Activated T-cell treated with anti-CD3 and anti-CD28 coated beads, Interleukin-2, amount 50 U/mL, for 24 hours (primary cell): ENCODE measurements at regions not wholly inside any gene's neighbourhood (a gene's known extent, or its start where the extent isn't known, plus 50 kb on each side); places are given as distances from the start of the nearest gene placed in this dataset.

Experiments
- DNase-seq: peaks from one replicate; pipeline ENCODE4 v3.0.0-alpha.2; 2020
- H3K27ac Mint-ChIP-seq: 2 replicates; pipeline ENCODE4 v1.8.0; 2020; ENCODE audit warnings: mild to moderate bottlenecking, mixed read lengths
- H3K27me3 Mint-ChIP-seq: 2 replicates; pipeline ENCODE4 v1.8.0; 2020; ENCODE audit warnings: mixed read lengths
- H3K36me3 Mint-ChIP-seq: 2 replicates; pipeline ENCODE4 v1.8.0; 2020; ENCODE audit warnings: low read depth, mixed read lengths
- H3K4me1 Mint-ChIP-seq: 2 replicates; pipeline ENCODE4 v1.8.0; 2020; ENCODE audit warnings: low read depth, mixed read lengths
- H3K4me3 Mint-ChIP-seq: 2 replicates; pipeline ENCODE4 v1.8.0; 2020; ENCODE audit warnings: mild to moderate bottlenecking, moderate library complexity, mixed read lengths
- H3K9me3 Mint-ChIP-seq: 2 replicates; pipeline ENCODE4 v1.8.0; 2020; ENCODE audit warnings: mixed read lengths

DNA sequence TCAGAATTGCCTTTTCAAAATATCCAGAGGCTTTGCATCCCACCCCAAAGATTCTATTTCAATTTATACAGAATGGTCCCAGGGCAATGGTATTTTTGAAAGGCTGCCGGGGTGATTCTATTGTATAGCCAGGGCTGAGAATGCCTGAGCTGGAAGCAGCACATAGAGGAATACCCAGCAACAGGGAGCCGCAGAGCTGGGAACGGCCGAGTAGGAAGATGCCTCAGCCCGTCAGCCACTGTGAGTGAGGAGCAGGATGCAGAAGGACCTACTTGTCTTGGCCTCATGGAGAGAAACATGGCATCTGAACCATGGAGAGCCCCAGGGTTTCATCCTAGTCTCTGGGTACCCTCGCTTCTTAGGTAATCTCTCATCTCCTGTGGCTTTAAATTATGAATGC is 170.8 kb upstream of the FHL2 start:
- no peak overlapping the region for H3K4me3 Mint-ChIP-seq
- no peak overlapping the region for H3K27ac Mint-ChIP-seq
- H3K9me3 Mint-ChIP-seq = no peaks in the 10 kb centered on the region
- no peaks in the 10 kb centered on the region for H3K27me3 Mint-ChIP-seq
- no peak for DNase-seq
- no peaks in the 10 kb centered on the region for H3K36me3 Mint-ChIP-seq
- H3K4me1 Mint-ChIP-seq = peaks cover 2% of the 10 kb centered on the region

DNA sequence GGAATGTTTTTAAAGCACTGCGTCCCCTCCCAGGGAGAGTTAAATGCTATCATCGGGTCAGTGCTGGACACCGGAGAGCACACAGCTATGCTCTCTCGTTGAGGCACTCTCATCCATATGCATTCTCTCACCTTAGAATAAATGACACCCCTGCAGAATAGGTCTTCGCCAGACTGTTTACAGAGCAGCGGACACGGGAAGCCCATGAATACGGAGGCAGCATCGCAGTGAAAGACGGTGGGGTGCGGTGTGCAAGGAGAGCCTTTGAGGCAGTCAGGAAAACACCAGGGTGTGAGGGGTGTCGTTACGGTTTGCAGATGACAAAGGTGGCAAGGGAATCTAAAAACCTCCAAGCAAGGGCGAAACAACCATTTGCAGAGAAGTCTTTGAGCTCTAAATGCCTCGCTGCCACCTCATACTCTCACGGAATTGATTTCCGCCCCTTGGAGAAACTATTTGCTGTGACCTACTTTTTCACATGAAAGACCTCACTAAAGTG is 169.2 kb upstream of the FHL2 start:
- no peaks in the 10 kb centered on the region for H3K9me3 Mint-ChIP-seq
- H3K4me3 Mint-ChIP-seq = no peak overlapping the region
- H3K36me3 Mint-ChIP-seq = no peaks in the 10 kb centered on the region
- H3K4me1 Mint-ChIP-seq = peaks cover 2% of the 10 kb centered on the region
- DNase-seq = no peak
- H3K27ac Mint-ChIP-seq = no peak overlapping the region
- H3K27me3 Mint-ChIP-seq = no peaks in the 10 kb centered on the region

DNA sequence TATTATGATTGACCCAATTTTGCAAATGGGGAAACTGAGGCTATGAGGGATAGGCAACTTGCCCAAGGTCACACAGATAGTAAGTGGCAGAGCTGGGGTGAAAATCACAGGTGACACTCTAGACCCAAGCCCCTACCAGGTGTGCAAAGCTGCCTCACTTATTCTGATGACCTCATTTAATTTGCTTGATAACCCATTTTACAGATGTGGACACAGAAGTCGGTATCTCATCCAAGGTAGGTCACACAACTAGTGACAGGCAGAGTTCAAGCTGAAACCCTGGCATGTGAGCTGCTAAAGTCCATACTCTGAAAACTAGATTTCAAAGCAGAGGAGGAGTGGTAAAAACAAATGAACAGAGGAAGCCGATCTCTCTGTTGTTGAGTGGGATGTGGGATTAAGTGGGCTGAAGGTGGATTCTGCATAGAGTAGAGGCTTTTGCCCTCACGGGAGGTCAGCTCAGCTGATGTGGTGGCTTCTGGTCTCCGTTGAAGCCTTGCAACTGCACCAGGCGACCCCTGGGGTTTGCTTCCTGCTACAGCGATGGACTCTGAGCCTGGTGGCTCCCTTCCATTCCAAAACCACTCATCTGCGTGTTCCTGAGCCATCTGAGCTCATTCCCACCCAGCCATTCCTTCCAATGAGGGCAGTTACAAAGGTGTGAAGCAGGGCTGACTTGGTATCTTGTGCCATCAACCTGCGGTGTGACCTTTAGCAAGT is 164.3 kb upstream of the FHL2 start:
- no peak for DNase-seq
- H3K27me3 Mint-ChIP-seq = peaks cover 9% of the 10 kb centered on the region
- no peaks in the 10 kb centered on the region for H3K9me3 Mint-ChIP-seq
- no peak overlapping the region for H3K27ac Mint-ChIP-seq
- H3K4me1 Mint-ChIP-seq = peaks cover 3% of the 10 kb centered on the region
- H3K36me3 Mint-ChIP-seq = no peaks in the 10 kb centered on the region
- no peak overlapping the region for H3K4me3 Mint-ChIP-seq

DNA sequence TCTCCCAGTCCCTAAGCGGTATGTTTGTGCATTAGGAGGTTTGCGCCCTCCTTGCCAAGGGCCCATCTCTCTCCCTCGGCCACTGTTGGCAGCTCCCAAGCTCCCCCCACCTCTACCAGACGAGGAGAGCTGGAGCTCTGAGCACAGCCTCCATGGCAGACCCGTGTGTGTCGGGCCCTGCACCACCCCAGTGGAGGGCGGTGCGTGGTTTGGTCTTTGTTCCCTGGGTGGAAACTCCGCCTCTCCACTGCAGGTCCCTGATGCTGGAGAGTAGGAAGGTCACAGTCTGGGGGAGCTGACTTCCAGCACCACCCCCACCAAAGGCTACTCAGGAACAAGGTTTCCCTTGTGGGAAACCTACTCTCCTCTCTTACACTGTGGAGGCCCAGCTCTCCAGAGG is 162.6 kb upstream of the FHL2 start:
- Mint-ChIP-seq H3K9me3 (no peaks in the 10 kb centered on the region), H3K4me3 (no peak overlapping the region), H3K27me3 (peaks cover 13% of the 10 kb centered on the region), H3K27ac (no peak overlapping the region), H3K4me1 (peaks cover 1% of the 10 kb centered on the region), H3K36me3 (no peaks in the 10 kb centered on the region)
- no peak for DNase-seq

DNA sequence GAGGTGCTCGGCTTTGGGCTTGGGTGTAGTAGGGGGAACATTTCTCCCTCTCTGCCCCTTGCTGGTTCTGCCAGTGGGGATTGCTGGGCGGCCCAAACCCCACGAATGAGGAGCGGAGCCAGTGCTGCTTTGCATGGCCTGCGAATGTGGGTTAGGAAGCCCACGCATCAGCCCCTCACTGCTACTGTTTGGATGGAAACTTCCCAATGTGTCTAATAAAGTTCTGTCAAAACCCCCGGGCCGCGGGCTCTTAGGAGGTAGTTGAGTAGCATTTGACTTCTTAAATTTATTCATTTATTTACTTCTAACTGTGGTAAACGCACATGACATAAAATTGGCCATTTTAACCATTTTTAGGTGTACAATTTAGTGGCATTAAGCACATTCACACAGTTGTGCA is 161.3 kb upstream of the FHL2 start:
- Mint-ChIP-seq H3K36me3 (no peaks in the 10 kb centered on the region), H3K27me3 (peaks cover 13% of the 10 kb centered on the region), H3K9me3 (no peaks in the 10 kb centered on the region), H3K4me1 (peaks cover 1% of the 10 kb centered on the region), H3K4me3 (no peak overlapping the region), H3K27ac (no peak overlapping the region)
- DNase-seq = no peak

DNA sequence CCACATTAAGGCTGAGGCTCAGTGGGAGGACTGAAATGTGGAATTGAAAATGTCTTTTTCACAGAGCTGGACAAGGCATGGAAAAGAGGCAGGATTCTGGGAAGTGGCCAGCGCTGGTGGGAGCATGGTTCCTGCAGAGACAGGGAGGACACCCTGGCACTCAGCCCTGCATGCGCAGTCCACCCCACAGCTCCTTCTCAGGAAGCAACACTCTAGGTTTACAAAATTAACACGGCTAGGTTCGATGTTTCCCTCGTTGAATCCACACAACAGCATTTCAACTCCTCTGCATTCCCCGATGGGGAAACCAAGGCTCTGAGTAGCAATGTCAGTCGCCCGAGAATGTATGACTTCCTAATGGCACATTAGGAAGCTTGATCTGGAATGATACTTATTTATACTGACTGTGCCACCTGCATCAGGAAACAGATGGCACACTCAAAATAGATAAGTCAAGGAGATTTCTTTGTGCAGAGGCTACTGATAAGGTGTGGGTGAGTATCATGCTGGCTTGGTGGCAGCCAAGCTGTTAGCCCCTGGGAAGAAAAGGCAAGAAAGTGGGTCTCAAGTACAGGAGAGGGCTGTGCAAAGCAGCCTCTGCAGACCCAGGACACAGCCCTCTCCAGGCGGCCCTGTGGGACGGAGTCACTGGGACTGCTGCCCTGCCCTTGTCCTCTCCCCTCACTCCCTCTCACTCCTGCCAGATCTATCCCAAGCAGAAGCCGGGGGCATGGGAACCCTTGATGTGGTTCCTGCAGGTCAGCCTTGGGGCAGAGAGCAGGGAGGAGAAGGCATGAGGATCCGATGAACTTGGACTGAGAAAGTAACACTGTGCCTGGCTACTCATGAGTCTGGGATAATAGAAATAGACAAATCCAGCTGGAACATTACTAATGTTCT is 158.4 kb upstream of the FHL2 start:
- Mint-ChIP-seq H3K27me3 (peaks cover 13% of the 10 kb centered on the region), H3K36me3 (no peaks in the 10 kb centered on the region), H3K9me3 (no peaks in the 10 kb centered on the region), H3K27ac (no peak overlapping the region), H3K4me3 (no peak overlapping the region), H3K4me1 (peaks cover 1% of the 10 kb centered on the region)
- DNase-seq = no peak

DNA sequence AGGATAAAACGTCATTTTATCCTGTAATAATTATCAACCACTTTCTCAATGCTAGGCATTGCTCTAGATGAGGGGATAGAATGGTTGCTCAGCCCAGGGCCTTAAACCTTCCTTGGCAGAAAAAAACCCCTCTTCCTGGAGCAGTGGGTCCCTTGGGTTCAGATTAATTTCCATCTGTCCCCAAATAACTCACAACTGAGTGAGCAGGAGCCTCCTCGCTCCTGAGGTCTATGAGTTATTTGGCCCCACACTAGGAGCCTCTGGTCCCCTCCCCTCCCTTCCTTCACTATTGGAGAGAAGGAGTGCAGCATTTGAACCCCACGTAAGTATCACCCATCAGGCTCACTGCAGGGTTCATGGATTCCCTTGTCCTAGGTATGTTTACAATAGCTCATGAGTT is 157.5 kb upstream of the FHL2 start:
- Mint-ChIP-seq H3K27me3 (peaks cover 13% of the 10 kb centered on the region), H3K4me3 (no peak overlapping the region), H3K4me1 (peaks cover 1% of the 10 kb centered on the region), H3K9me3 (no peaks in the 10 kb centered on the region), H3K36me3 (no peaks in the 10 kb centered on the region), H3K27ac (no peak overlapping the region)
- DNase-seq = no peak

DNA sequence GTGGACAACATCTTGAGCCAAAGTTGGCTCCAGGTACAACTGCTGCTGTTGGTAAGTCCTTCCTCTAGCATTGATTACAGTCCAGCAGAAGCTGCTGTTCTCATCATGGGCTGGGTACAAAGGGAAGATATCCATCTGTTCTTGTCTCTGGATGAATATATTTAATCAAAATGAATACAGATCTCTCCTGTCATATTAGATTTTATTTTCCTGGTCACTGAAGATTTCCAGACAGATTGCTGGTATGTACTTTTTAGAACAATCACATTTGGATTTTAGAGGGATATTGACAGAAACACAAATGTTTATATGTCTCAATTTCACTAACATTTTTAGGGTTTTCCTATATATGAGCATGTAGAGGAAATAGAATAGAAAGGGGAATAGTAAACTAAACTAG is 155.4 kb upstream of the FHL2 start:
- H3K4me1 Mint-ChIP-seq = peaks cover under 1% of the 10 kb centered on the region
- no peak overlapping the region for H3K27ac Mint-ChIP-seq
- H3K36me3 Mint-ChIP-seq = no peaks in the 10 kb centered on the region
- no peak for DNase-seq
- no peaks in the 10 kb centered on the region for H3K9me3 Mint-ChIP-seq
- H3K27me3 Mint-ChIP-seq = peaks cover 13% of the 10 kb centered on the region
- H3K4me3 Mint-ChIP-seq = no peak overlapping the region

DNA sequence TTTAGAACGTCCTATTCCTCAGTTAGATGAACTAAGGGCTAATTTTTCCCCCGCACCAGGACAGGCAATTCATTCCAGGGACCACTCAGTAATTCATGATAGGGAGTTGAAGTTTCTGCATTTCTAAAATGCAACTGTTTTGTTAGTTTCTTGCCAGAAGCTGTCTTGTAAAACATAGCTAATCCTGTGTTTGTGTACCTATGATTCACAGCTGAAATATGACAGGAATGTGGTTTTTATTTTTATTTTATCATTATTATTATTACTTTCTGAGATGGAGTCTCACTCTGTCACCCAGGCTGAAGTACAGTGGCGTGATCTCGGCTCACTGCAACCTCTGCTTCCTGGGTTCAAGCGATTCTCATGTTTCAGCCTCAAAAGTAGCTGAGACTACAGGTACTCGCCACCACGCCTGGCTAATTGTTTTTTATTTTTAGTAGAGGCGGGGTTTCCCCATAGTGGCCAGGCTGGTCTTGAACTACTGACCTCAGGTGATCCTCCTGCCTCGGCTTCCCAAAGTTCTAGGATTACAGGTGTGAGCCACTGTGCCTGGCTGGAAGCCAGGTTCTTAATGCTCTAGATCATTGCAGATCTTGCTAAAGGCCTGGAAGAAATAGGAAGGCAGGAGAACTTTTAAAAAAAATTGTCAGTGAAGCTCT is 154.8 kb upstream of the FHL2 start:
- H3K4me3 Mint-ChIP-seq = no peak overlapping the region
- H3K4me1 Mint-ChIP-seq = no peaks in the 10 kb centered on the region
- no peak overlapping the region for H3K27ac Mint-ChIP-seq
- H3K27me3 Mint-ChIP-seq = peaks cover 7% of the 10 kb centered on the region
- H3K36me3 Mint-ChIP-seq = no peaks in the 10 kb centered on the region
- H3K9me3 Mint-ChIP-seq = no peaks in the 10 kb centered on the region
- no peak for DNase-seq

DNA sequence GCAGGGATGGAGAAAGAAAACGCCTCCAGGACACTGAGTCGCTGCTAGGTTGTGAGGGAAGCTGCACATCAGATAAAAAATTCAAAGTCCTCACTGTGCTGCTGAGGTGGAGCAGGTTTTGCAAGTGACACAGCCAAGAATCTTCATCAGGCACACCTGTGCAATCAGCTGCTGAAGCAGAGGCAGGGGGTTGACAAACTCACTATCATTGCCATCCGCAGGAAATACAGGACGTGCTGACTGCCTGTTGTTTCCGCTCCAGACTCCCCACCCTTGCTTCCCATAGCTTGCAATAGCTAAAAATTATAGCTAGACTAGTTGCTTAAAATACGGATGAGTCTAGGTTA is 147.8 kb upstream of the FHL2 start:
- H3K4me3 Mint-ChIP-seq = no peak overlapping the region
- H3K27me3 Mint-ChIP-seq = no peaks in the 10 kb centered on the region
- H3K9me3 Mint-ChIP-seq = no peaks in the 10 kb centered on the region
- peaks cover 14% of the 10 kb centered on the region for H3K4me1 Mint-ChIP-seq
- H3K27ac Mint-ChIP-seq = no peak overlapping the region
- H3K36me3 Mint-ChIP-seq = no peaks in the 10 kb centered on the region
- DNase-seq = no peak

DNA sequence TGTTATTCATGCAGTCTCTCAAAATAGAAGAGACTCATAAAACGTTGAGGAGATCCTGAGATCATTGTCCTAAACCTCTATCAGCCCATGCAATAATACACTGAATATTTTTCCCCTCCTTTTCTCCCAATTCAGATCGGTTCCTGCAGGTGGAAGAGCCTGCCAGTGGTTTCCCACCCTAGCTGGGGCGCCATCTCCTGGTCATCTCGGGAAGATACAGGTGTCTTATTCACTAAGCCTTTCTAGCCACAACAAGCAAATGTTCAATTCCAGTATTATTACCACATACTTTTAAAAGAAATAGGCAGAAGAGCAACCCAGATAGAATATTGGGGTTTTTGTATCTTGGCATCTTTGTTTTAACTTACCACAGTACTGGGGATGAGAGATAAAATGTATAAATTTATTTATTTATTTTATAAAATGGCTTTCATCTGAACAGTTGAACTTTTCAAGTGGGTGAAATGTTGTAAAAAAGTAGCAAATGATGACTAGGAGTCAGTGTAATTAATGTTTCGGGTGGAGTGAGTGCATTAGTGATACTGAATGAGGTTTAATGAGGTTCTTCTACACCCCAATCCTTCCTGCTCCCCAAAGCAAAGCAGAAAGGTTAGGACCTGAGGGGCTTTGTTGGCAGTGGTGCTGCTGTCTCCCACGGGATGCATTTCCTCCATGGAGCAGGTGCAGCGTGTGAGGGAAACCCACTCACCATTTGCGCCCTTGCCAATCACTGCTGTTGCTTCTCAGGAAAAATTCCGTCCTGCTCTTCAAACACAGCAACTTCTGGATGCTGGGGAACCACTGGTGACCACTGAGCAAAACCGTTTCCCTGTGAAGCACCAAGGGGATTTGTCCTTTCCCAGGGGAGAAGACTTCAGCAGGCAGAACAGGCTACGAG is 147.1 kb upstream of the FHL2 start:
- Mint-ChIP-seq H3K27ac (no peak overlapping the region), H3K4me1 (peaks cover 14% of the 10 kb centered on the region), H3K9me3 (no peaks in the 10 kb centered on the region)

DNA sequence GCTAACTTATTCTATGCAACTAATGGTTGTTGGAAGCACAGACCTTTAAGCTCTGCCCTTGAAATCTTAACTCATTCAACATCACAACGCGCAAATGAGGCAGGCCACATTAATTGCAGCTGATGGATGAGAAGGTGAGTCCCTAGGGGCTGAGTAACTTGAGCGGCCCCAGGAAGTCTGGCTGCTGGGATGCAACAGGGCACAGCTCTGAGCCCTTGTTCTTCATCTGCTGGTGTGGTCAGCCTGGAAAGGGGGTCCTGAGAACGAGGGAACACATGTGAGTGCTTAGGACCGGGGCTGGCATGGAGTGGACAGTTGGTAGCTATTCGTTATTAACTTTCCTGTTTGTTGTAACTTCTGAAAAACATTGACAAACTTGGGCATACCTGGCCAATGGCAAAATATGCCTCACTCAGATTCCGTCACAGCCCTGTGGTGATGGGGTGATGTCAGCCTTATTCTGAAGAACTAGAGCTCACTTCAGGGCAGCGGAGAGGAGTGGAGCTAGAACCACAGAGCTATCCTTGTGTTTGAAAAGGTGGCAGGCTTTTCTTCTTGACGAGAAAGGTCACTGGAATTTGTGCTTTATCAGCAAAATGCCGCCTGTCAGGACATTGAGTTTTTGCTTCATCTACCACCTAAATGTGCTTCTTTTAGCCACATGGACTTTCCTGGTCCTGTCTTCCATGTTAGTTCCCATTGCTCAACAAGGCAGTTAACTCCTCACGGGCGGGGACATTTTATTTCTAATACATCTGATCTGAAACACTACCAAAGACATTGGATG is 145.9 kb upstream of the FHL2 start:
- Mint-ChIP-seq H3K9me3 (no peaks in the 10 kb centered on the region), H3K27ac (no peak overlapping the region), H3K4me3 (no peak overlapping the region), H3K4me1 (peaks cover 18% of the 10 kb centered on the region), H3K27me3 (no peaks in the 10 kb centered on the region), H3K36me3 (no peaks in the 10 kb centered on the region)
- no peak for DNase-seq

More for the DNA sequence above, 147.1 kb upstream of the FHL2 start:
- DNase-seq = peak; percentile 70
- Mint-ChIP-seq H3K27me3 (no peaks in the 10 kb centered on the region), H3K4me3 (no peak overlapping the region), H3K36me3 (no peaks in the 10 kb centered on the region)

DNA sequence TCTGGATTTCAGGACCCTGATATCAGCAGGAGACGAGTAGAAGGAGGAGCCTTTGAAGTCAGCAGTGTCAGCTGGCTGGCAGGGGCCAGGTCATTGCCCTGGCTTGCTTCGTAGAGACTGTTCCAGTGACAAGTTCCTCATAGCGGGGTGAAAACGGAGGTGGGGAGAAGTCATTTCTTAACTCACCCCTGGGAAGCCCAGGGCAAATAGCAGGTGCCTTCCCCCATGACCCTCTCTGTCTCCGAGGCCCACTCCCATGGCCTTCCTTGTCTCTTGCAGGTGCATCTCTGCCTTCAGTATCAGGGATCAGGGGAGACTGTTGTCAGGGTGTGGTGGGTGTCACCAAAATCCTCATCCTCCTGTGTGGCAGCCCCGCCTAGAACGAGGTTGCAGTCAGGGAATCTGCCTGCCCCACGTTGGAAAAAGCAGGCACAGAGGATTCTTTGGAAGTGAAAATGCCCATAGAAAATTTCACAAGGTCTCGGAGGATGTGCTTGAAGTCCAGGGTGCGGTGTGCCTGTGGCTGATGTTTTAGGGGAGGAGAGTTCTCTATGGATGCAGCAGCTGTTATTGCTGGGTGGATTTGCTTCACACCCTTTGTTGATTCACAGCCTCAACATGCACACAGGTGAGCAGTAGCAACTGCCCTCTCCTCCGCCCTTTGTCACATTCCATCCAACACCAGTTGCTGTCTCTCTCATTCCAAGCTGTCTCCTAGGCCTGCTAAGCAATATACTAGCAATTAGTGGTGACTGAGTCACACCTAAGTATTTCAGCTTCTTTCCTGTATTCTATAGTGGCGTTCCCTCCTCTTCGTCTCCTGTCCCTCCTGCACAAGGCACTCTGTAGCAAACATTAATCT is 142.6 kb upstream of the FHL2 start:
- no peak for DNase-seq
- H3K4me3 Mint-ChIP-seq = no peak overlapping the region
- H3K27ac Mint-ChIP-seq = no peak overlapping the region

More for the DNA sequence above, 142.6 kb upstream of the FHL2 start:
- peaks cover 2% of the 10 kb centered on the region for H3K27me3 Mint-ChIP-seq
- H3K9me3 Mint-ChIP-seq = no peaks in the 10 kb centered on the region
- no peaks in the 10 kb centered on the region for H3K36me3 Mint-ChIP-seq
- H3K4me1 Mint-ChIP-seq = peaks cover 13% of the 10 kb centered on the region
